Activated CD4-positive, alpha-beta T cell treated with anti-CD3 and anti-CD28 coated beads, Interleukin-2, Interleukin-6, amounts not matched to agents 100 ng/mL and 50 ng/mL, durations not matched to agents 16 hours and 8 hours (primary cell): ENCODE measurements at regions not wholly inside any gene's neighbourhood (a gene's known extent, or its start where the extent isn't known, plus 50 kb on each side); places are given as distances from the start of the nearest gene placed in this dataset.

Experiments
- DNase-seq: peaks from one replicate; pipeline ENCODE4 v3.0.0-alpha.2; 2020

GRCh38 chr15:93469994-93470393 lies 381.0 kb upstream of the RGMA start:
- DNase-seq = no peak

- DNase-seq = no peak
Observed at GRCh38 chr15:93467337-93467736, 378.3 kb upstream of the RGMA start.

GRCh38 chr15:93466380-93466779 lies 377.4 kb upstream of the RGMA start:
- no peak for DNase-seq

- DNase-seq = no peak
Observed at GRCh38 chr15:93462690-93463089, 373.7 kb upstream of the RGMA start.

- DNase-seq = no peak
Observed at GRCh38 chr15:93460717-93461116, 371.7 kb upstream of the RGMA start.

GRCh38 chr15:93459396-93459795 lies 370.4 kb upstream of the RGMA start:
- DNase-seq = no peak

- DNase-seq = no peak
Observed at GRCh38 chr15:93458597-93458996, 369.6 kb upstream of the RGMA start.

GRCh38 chr15:93454788-93455187 lies 365.8 kb upstream of the RGMA start:
- DNase-seq = no peak

GRCh38 chr15:93452537-93453211 lies 363.7 kb upstream of the RGMA start:
- DNase-seq = no peak

- DNase-seq = no peak
Observed at GRCh38 chr15:93451822-93452221, 362.8 kb upstream of the RGMA start.

- DNase-seq = no peak
Observed at GRCh38 chr15:93451265-93451664, 362.3 kb upstream of the RGMA start.

- DNase-seq = no peak
Observed at GRCh38 chr15:93449798-93450197, 360.8 kb upstream of the RGMA start.

- no peak for DNase-seq
Observed at GRCh38 chr15:93438310-93438709, 349.3 kb upstream of the RGMA start.

- no peak for DNase-seq
Observed at GRCh38 chr15:93432474-93432873, 343.5 kb upstream of the RGMA start.

GRCh38 chr15:93428807-93429351 lies 339.9 kb upstream of the RGMA start:
- no peak for DNase-seq

- no peak for DNase-seq
Observed at GRCh38 chr15:93428150-93428549, 339.1 kb upstream of the RGMA start.

- DNase-seq = no peak
Observed at GRCh38 chr15:93424131-93424530, 335.1 kb upstream of the RGMA start.

GRCh38 chr15:93422476-93422875 lies 333.5 kb upstream of the RGMA start:
- no peak for DNase-seq

GRCh38 chr15:93420477-93420876 lies 331.5 kb upstream of the RGMA start:
- DNase-seq = no peak

GRCh38 chr15:93420050-93420452 lies 331.0 kb upstream of the RGMA start:
- peak; percentile 4 for DNase-seq

- DNase-seq = no peak
Observed at GRCh38 chr15:93418566-93418965, 329.6 kb upstream of the RGMA start.

- no peak for DNase-seq
Observed at GRCh38 chr15:93417631-93418030, 328.6 kb upstream of the RGMA start.

- DNase-seq = no peak
Observed at GRCh38 chr15:93417156-93417555, 328.1 kb upstream of the RGMA start.

GRCh38 chr15:93415576-93415975 lies 326.6 kb upstream of the RGMA start:
- no peak for DNase-seq

- DNase-seq = no peak
Observed at GRCh38 chr15:93414576-93415231, 325.7 kb upstream of the RGMA start.
